HFFc6 (cell line): ENCODE measurements at regions not wholly inside any gene's neighbourhood (a gene's known extent, or its start where the extent isn't known, plus 50 kb on each side); places are given as distances from the start of the nearest gene placed in this dataset.
"Not testable (repeated sequence)": the region's sequence is repeated elsewhere in the genome, so short reads cannot be mapped to it uniquely, and the experiment has no call there.

Experiments
- DNase-seq: peaks from one replicate; pipeline ENCODE4 v3.0.0-alpha.2; 2018
- H3K27ac Mint-ChIP-seq: 2 replicates; pipeline ENCODE4 v1.8.0; 2020; ENCODE audit warnings: mild to moderate bottlenecking, mixed read lengths
- H3K27me3 Mint-ChIP-seq: 2 replicates; pipeline ENCODE4 v1.8.0; 2021; ENCODE audit warnings: mild to moderate bottlenecking, moderate library complexity, mixed read lengths; ENCODE audit not compliant: insufficient read depth
- H3K36me3 Mint-ChIP-seq: 2 replicates; pipeline ENCODE4 v1.8.0; 2021; ENCODE audit warnings: low read depth, mixed read lengths
- H3K4me1 Mint-ChIP-seq: 2 replicates; pipeline ENCODE4 v1.8.0; 2020; ENCODE audit warnings: low read depth, mixed read lengths
- H3K4me3 Mint-ChIP-seq: 2 replicates; pipeline ENCODE4 v1.8.0; 2020; ENCODE audit warnings: mild to moderate bottlenecking, moderate library complexity, mixed read lengths
- H3K9me3 Mint-ChIP-seq: 2 replicates; pipeline ENCODE4 v1.8.0; 2020; ENCODE audit warnings: mild to moderate bottlenecking, mixed read lengths
- TF ChIP-seq, protein P1 (sequence below): fragments of 200-600 bp; sonication (generic); IDR thresholded peaks from 2 replicates; pipeline ENCODE4 v1.5.0; 2021; ENCODE audit warnings: antibody characterized with exemption, mild to moderate bottlenecking

GRCh38 chr3:104004956-104005355, 1361.8 kb upstream of the ALCAM start:
- H3K9me3 Mint-ChIP-seq: peaks cover 7% of the 10 kb centered on the region
- DNase-seq: no peak
- TF ChIP-seq, protein P1, sequence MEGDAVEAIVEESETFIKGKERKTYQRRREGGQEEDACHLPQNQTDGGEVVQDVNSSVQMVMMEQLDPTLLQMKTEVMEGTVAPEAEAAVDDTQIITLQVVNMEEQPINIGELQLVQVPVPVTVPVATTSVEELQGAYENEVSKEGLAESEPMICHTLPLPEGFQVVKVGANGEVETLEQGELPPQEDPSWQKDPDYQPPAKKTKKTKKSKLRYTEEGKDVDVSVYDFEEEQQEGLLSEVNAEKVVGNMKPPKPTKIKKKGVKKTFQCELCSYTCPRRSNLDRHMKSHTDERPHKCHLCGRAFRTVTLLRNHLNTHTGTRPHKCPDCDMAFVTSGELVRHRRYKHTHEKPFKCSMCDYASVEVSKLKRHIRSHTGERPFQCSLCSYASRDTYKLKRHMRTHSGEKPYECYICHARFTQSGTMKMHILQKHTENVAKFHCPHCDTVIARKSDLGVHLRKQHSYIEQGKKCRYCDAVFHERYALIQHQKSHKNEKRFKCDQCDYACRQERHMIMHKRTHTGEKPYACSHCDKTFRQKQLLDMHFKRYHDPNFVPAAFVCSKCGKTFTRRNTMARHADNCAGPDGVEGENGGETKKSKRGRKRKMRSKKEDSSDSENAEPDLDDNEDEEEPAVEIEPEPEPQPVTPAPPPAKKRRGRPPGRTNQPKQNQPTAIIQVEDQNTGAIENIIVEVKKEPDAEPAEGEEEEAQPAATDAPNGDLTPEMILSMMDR: no peak
- H3K27ac Mint-ChIP-seq: no peak overlapping the region
- no peaks in the 10 kb centered on the region for H3K27me3 Mint-ChIP-seq
- H3K4me3 Mint-ChIP-seq: no peak overlapping the region
- no peaks in the 10 kb centered on the region for H3K4me1 Mint-ChIP-seq
- H3K36me3 Mint-ChIP-seq: no peaks in the 10 kb centered on the region

GRCh38 chr3:104005815-104006214, 1360.9 kb upstream of the ALCAM start:
- Mint-ChIP-seq H3K9me3 (peaks cover 7% of the 10 kb centered on the region), H3K4me1 (no peaks in the 10 kb centered on the region), H3K4me3 (no peak overlapping the region), H3K27me3 (no peaks in the 10 kb centered on the region), H3K27ac (no peak overlapping the region), H3K36me3 (no peaks in the 10 kb centered on the region)
- TF ChIP-seq, protein P1: no peak
- DNase-seq: no peak

GRCh38 chr3:104018541-104018940, 1348.2 kb upstream of the ALCAM start:
- H3K36me3 Mint-ChIP-seq: no peaks in the 10 kb centered on the region
- H3K4me1 Mint-ChIP-seq: no peaks in the 10 kb centered on the region
- TF ChIP-seq, protein P1: no peak
- peaks cover 30% of the 10 kb centered on the region for H3K9me3 Mint-ChIP-seq
- H3K27ac Mint-ChIP-seq: no peak overlapping the region
- no peak for DNase-seq
- H3K4me3 Mint-ChIP-seq: no peak overlapping the region
- peaks cover 1% of the 10 kb centered on the region; the same call in 1 of the 2 replicates for H3K27me3 Mint-ChIP-seq

DNA sequence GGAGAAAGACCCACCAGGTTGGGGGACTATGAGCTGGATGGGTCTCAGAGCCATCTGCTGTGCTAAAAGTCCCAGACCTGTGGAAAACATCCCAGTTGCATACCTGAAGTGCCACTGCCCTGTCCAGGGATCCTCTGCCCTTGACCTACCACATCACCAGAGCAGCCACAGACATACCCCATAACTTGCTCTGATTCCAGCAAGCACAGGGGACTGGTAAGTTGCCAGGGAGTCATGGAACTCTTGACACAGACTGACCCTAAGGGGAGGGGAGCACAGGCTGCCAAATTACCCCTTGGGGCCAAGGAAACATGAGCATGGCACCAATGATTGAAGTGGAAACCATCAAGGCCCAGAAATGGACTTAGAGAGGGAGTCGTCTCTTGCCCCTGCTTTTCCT, 1335.1 kb upstream of the ALCAM start:
- Mint-ChIP-seq H3K4me1 (no peaks in the 10 kb centered on the region), H3K4me3 (no peak overlapping the region), H3K9me3 (0 out of 2 replicates have a peak, but pooled peaks cover 3% of the 10 kb centered on the region), H3K36me3 (no peaks in the 10 kb centered on the region), H3K27ac (no peak overlapping the region), H3K27me3 (no peaks in the 10 kb centered on the region)
- no peak for DNase-seq
- TF ChIP-seq, protein P1: no peak

DNA sequence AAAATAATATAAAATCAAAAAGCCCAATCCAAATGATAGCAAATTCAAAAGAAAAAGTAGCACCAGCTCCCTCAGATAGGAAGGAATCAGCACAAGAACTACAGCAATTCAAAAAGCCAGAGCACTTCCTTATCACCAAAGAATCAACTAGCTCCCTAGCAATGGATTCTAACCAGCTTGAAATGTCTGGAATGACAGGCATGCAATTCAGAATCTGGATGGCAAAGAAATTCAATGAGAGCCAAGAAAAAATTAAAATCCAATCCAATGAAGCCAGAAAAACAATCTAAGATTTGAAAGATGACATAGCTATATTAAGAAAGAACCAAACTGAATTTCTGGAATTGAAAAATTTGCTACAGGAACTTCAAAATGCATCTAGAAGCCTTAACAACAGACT, 1334.4 kb upstream of the ALCAM start:
- peak; percentile 6 for DNase-seq
- Mint-ChIP-seq H3K4me3 (no peak overlapping the region), H3K27me3 (no peaks in the 10 kb centered on the region), H3K36me3 (no peaks in the 10 kb centered on the region), H3K27ac (no peak overlapping the region), H3K9me3 (0 out of 2 replicates have a peak, but pooled peaks cover 3% of the 10 kb centered on the region), H3K4me1 (no peaks in the 10 kb centered on the region)
- TF ChIP-seq, protein P1: no peak

DNA sequence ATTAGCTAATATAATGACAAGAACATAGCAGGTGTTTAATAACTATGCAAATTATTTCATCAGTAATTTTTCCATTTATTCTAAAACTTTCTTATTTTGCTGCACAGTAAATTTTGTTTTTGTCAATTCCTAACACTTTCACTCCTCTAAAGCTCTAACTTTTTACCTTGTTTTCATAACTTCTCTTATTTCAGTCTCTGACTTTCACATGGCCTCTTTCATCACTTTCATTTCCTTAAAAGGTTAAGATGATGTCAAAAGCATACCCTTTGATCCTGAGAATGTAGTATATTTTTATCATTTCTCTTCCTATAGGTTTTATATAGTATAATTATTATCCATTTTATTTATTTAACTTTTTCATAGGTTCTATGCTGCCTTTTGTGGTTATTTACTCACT, 1325.8 kb upstream of the ALCAM start:
- Mint-ChIP-seq H3K4me1 (no peaks in the 10 kb centered on the region), H3K9me3 (peaks cover 4% of the 10 kb centered on the region; the same call in 1 of the 2 replicates), H3K4me3 (no peak overlapping the region), H3K27ac (no peak overlapping the region), H3K36me3 (no peaks in the 10 kb centered on the region), H3K27me3 (no peaks in the 10 kb centered on the region)
- TF ChIP-seq, protein P1: no peak
- no peak for DNase-seq

GRCh38 chr3:104043001-104043543, 1323.6 kb upstream of the ALCAM start:
- not testable (repeated sequence) for DNase-seq, H3K9me3 Mint-ChIP-seq, H3K4me3 Mint-ChIP-seq, H3K4me1 Mint-ChIP-seq, H3K27ac Mint-ChIP-seq, H3K27me3 Mint-ChIP-seq, H3K36me3 Mint-ChIP-seq
